Heart left ventricle (tissue), 13 donors: ENCODE measurements at regions not wholly inside any gene's neighbourhood (a gene's known extent, or its start where the extent isn't known, plus 50 kb on each side); places are given as distances from the start of the nearest gene placed in this dataset.

Source experiments
- CTCF ChIP-seq, 12 donors: fragments of 200-600 bp; sonication (generic) in 4 of 12; IDR thresholded peaks; one replicate each; pipeline versions ENCODE4 v1.5.0 to v1.8.0; 2018 to 2022; ENCODE audit warnings: antibody characterized with exemption in 12 of 12, mild to moderate bottlenecking in 5 of 12
- POLR2A ChIP-seq, 2 donors: fragments of 450-650 bp; IDR thresholded peaks; one replicate each; pipeline ENCODE4 v1.6.1; 2017; ENCODE audit warnings: antibody characterized with exemption in 2 of 2, mild to moderate bottlenecking in 2 of 2, moderate library complexity in 2 of 2
- donor health status: ischemic (EF 13 %, LVEDD 7.1; RV severe dilation, severe dysfunction).
- donor health status: DM: no; HTN: yes; CAD: no.
- donor health status: DM: no; HTN: no; CAD: no.
- donor health status: ischemic (EF 25% LVEDD 6.9; RV normal size, moderate dysfunction).
- donor health status: ischemic (EF 25% LVEDD 5.7; RV mildly dilated, moderate dysfunction).
- donor health status: ischemic (EF 35%, LVEDD 5.7; RV mildly dilated, moderate dysfunction).
- donor health status: nonischemic (EF 11% LVEDD 7.7; RV severe dilation, severe dysfunction).
- donor health status: DM: yes; HTN: yes; CAD: no.
- donor health status: PGD.
- donor health status: ischemic (EF 29% LVEDD 5.4; RV normal size, mild dysfunction).
- donor health status: nonischemic (EF 23%, LVEDD 6.1; RV moderate dilation, normal function).

GRCh38 chr4:84179409-84179808 lies 319.7 kb downstream of the NKX6-1 start:
- no peak for TF ChIP-seq CTCF (IDR thresholded peaks at IDR 0.05)
- TF ChIP-seq POLR2A (IDR thresholded peaks at IDR 0.05): no peak
